Omental fat pad (tissue), 3 donors: ENCODE measurements at regions not wholly inside any gene's neighbourhood (a gene's known extent, or its start where the extent isn't known, plus 50 kb on each side); places are given as distances from the start of the nearest gene placed in this dataset.
"Not testable (repeated sequence)": the region's sequence is repeated elsewhere in the genome, so short reads cannot be mapped to it uniquely, and the experiment has no call there.

ENCODE experiments used
- ATAC-seq: fragments of 150-250 bp; one replicate; pipeline ENCODE4 v1.9.1; 2016; ENCODE audit warnings: mild to moderate bottlenecking, moderate library complexity; ENCODE audit not compliant: low FRiP score
- DNase-seq: peaks from one replicate; pipeline ENCODE4 v3.0.0-alpha.2; 2019; ENCODE audit warnings: low spot score
- TF ChIP-seq, protein P1 (sequence below), 3 donors: fragments of 450-650 bp; IDR thresholded peaks; one replicate each; pipeline ENCODE4 v1.5.1; 2016 to 2017; ENCODE audit warnings: antibody characterized with exemption in 3 of 3, mild to moderate bottlenecking in 3 of 3, moderate library complexity in 2 of 3

DNA sequence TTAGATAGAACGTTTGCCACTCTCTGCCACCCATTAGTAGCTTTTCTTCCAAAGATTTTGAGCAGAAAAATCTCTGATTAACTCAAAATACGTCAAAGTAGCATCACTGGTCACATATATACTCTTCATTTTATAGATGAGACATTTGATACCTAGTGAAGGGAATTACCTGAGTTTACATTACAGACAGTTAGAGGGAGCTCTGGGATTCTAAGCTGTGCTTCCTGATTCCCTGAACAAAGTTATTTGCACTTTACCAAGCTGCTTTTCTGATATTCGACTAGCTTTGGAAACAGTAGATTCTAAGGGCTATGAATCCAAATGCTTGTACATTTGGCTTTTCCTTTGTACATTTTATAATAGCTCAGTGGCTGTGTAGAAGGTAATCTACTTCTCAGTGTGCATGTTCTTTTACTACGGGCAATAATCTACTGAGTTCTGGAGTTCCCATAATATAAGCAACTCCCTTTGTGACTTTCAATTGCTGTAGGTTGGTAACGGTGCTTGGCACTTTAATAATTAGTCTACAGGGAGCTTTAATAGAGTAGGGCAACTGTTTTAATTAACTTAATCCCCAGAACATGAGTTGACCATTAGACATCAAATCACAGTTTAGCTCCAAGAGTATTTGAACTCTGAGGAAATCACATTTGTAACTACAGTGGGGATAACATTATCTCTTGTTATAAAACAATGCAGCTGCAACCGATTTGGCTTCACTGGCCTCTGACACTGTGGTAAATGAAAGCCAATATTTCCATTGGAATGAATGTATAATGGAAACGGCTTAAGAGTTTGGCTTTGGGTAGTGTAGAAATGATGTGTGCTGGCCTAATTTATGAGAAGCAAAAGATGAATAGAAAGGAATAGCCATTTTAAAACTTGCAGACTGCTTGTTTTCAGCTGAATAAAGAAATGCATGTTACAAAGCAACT, 1602.4 kb downstream of the STIM2 start:
- TF ChIP-seq, protein P1, sequence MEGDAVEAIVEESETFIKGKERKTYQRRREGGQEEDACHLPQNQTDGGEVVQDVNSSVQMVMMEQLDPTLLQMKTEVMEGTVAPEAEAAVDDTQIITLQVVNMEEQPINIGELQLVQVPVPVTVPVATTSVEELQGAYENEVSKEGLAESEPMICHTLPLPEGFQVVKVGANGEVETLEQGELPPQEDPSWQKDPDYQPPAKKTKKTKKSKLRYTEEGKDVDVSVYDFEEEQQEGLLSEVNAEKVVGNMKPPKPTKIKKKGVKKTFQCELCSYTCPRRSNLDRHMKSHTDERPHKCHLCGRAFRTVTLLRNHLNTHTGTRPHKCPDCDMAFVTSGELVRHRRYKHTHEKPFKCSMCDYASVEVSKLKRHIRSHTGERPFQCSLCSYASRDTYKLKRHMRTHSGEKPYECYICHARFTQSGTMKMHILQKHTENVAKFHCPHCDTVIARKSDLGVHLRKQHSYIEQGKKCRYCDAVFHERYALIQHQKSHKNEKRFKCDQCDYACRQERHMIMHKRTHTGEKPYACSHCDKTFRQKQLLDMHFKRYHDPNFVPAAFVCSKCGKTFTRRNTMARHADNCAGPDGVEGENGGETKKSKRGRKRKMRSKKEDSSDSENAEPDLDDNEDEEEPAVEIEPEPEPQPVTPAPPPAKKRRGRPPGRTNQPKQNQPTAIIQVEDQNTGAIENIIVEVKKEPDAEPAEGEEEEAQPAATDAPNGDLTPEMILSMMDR (IDR thresholded peaks at IDR 0.05), result no peak
- ATAC-seq (no peak), DNase-seq (no peak)

DNA sequence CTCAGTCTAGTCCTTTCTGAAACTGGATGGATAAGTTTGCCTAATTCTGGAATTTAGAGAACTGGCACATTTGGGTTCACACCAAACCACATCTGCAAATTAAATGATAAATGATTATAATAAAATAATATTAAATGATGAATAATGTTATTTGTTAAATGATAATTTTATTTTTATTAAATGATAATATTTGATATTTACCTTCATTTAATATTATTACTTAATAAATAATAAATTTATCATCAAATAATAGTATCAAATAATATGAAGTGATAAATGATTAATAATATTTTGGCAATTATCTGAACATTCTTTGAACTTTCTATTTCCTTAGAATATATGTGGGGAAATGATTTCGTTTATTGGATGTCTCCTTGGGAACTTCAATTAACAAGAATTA, 1604.2 kb downstream of the STIM2 start:
- ATAC-seq (no peak), DNase-seq (no peak)
- TF ChIP-seq, protein P1 (IDR thresholded peaks at IDR 0.05), result no peak

DNA sequence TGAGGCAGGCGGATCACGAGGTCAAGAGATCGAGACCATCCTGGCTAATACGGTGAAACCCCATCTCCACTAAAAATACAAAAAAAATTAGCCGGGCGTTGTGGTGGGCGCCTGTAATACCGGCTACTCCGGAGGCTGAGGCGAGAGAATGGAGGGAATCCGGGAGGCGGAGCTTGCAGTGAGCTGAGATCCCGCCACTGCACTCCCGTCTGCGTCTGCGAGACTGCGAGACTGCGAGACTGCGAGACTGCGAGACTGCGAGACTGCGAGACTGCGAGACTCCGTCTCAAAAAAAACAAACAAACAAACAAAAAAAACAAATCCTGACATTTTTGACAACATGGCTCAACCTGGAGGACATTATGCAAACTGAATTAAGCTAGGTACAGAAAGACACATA, 1606.2 kb downstream of the STIM2 start:
- ATAC-seq, DNase-seq: not testable (repeated sequence)

DNA sequence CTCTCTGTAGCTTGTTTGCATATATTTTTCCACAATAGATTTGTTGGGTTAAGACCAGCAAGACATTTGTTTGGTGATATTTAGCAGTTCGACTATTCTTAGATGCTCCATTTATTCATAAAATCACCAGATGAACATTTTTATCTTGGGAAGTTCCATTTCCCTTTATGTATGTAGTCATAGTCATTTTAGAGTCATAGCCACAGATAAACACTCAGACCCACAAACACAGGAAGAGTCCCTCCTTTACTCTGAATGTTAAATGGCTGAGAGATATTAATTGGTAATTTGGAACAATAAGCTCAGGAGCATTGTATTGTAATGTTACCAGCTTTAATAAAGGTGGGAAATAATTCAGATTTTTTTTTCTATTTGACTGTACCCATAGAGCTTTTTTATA, 1608.7 kb downstream of the STIM2 start:
- DNase-seq (no peak), ATAC-seq (no peak)
- TF ChIP-seq, protein P1 (IDR thresholded peaks at IDR 0.05), result no peak

DNA sequence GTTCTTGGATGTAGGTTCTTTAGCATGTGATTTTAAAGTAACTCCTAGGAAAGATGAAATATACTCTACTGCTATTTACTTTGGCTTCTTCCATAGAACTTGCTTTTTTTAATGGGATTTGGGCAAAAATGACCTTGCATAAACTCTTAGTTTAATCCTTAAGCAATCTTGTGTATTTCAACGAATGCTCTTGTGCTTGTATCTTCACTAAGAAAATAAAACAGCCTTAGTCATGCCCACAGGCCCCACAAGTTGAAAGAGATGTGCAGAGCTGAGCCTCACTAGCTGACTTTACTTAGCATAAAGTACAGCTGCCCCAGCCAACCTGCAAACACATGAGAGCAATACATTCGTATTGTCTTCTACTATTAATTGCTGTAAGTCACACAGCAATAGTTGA, 1609.2 kb downstream of the STIM2 start:
- TF ChIP-seq, protein P1 (IDR thresholded peaks at IDR 0.05), result no peak
- DNase-seq (no peak), ATAC-seq (no peak)

DNA sequence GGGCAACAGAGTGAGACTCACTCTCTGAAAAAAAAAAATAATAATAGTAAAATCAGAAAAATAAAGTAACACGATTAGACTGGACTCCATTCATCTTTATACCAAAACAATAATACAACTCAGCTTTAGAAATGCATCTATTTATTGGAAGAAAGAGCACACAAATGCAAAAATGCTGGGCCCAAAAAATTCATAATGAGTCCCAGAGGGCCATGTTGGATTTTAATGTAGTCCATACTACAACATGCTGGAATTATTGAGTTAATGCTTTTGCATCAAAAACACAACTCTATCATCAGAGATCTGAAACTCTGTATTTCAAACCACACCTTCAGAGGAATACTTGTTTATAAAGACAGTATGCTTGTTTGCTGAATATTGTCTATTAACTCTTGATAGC, 1614.7 kb downstream of the STIM2 start:
- TF ChIP-seq, protein P1 (IDR thresholded peaks at IDR 0.05), result no peak
- ATAC-seq (no peak), DNase-seq (no peak)

DNA sequence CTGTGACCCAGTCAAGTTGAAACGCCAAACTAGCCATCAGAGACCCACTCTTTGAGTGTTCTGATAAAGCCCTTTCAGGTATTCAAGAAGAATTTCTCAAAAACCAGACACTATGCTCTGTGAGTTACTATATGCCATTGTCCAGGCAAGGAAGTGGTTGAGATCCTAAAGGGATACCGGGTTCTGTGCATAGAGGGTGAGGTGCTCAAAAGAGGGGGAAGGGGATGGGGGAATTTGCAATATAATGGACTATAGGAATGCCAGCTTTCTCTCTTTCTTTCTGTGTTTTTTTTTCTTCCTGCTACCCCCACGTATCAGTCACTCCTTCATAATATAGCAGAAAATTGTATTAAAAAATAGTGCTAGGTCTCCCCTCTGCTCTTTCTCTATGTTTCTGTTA, 1619.0 kb downstream of the STIM2 start:
- ATAC-seq (no peak), DNase-seq (no peak)
- TF ChIP-seq, protein P1 (IDR thresholded peaks at IDR 0.05), result no peak
